ENCODE measurements at regions not wholly inside any gene's neighbourhood (a gene's known extent, or its start where the extent isn't known, plus 50 kb on each side); places are given as distances from the start of the nearest gene placed in this dataset.

- DNase-seq = no peak
Measured at GRCh38 chr12:125919856-125920470, 854.7 kb downstream of the AACS start.

- no peak for DNase-seq
Measured at GRCh38 chr12:125922330-125922729, 857.1 kb downstream of the AACS start.

GRCh38 chr12:125936502-125936901, 871.3 kb downstream of the AACS start:
- DNase-seq = no peak

- DNase-seq = no peak
Measured at GRCh38 chr12:125944446-125944845, 879.2 kb downstream of the AACS start.

- DNase-seq = no peak
Measured at GRCh38 chr12:125949471-125949870, 884.2 kb downstream of the AACS start.

- no peak for DNase-seq
Measured at GRCh38 chr12:125954362-125954761, 889.1 kb downstream of the AACS start.

- DNase-seq = no peak
Measured at GRCh38 chr12:125956186-125956585, 891.0 kb downstream of the AACS start.

- DNase-seq = no peak
Measured at GRCh38 chr12:125966641-125967040, 901.4 kb downstream of the AACS start.

GRCh38 chr12:125968413-125968812, 903.2 kb downstream of the AACS start:
- DNase-seq = no peak

- no peak for DNase-seq
Measured at GRCh38 chr12:125971981-125972380, 906.7 kb downstream of the AACS start.

- no peak for DNase-seq
Measured at GRCh38 chr12:125978286-125978685, 913.1 kb downstream of the AACS start.

GRCh38 chr12:125981610-125982253, 916.5 kb downstream of the AACS start:
- DNase-seq = no peak

GRCh38 chr12:125983094-125983783, 918.0 kb downstream of the AACS start:
- DNase-seq = no peak

GRCh38 chr12:125983784-125984500, 918.7 kb downstream of the AACS start:
- no peak for DNase-seq

- no peak for DNase-seq
Measured at GRCh38 chr12:125988545-125988944, 923.3 kb downstream of the AACS start.

GRCh38 chr12:125989696-125990095, 924.5 kb downstream of the AACS start:
- no peak for DNase-seq

GRCh38 chr12:125996443-125996842, 931.2 kb downstream of the AACS start:
- no peak for DNase-seq

GRCh38 chr12:125999628-126000027, 934.4 kb downstream of the AACS start:
- DNase-seq = no peak

- DNase-seq = no peak
Measured at GRCh38 chr12:126019385-126019784, 954.1 kb downstream of the AACS start.

- no peak for DNase-seq
Measured at GRCh38 chr12:126021675-126022074, 956.4 kb downstream of the AACS start.

- DNase-seq = no peak
Measured at GRCh38 chr12:126027825-126028224, 962.6 kb downstream of the AACS start.

GRCh38 chr12:126030573-126030972, 965.3 kb downstream of the AACS start:
- no peak for DNase-seq

- no peak for DNase-seq
Measured at GRCh38 chr12:126033751-126034150, 968.5 kb downstream of the AACS start.

GRCh38 chr12:126036348-126036747, 971.1 kb downstream of the AACS start:
- no peak for DNase-seq
